H9 (cell line): ENCODE measurements at regions not wholly inside any gene's neighbourhood (a gene's known extent, or its start where the extent isn't known, plus 50 kb on each side); places are given as distances from the start of the nearest gene placed in this dataset.

Source experiments
- DNase-seq: peaks from one replicate; pipeline ENCODE4 v3.0.0-alpha.2; 2017
- H2AFZ ChIP-seq: one replicate; pipeline ENCODE4 v1.6.1; 2013; ENCODE audit warnings: mild to moderate bottlenecking, low read length, control low read depth, moderate library complexity
- H2AK5ac ChIP-seq: 2 replicates; pipeline ENCODE4 v1.6.1; 2013; ENCODE audit warnings: low read length, control low read depth, mixed read lengths; ENCODE audit not compliant: insufficient read length
- H2BK120ac ChIP-seq: one replicate; pipeline ENCODE4 v1.6.1; 2013; ENCODE audit warnings: low read depth, mild to moderate bottlenecking, low read length, control low read depth, inconsistent platforms; ENCODE audit not compliant: poor library complexity, severe bottlenecking
- H2BK12ac ChIP-seq: 2 replicates; pipeline ENCODE4 v1.6.1; 2013; ENCODE audit warnings: low read length, control low read depth, mixed read lengths, low read depth; ENCODE audit not compliant: insufficient read length
- H2BK15ac ChIP-seq: 2 replicates; pipeline ENCODE4 v1.6.1; 2013; ENCODE audit warnings: low read depth, low read length, control low read depth
- H2BK20ac ChIP-seq: one replicate; pipeline ENCODE4 v1.6.1; 2013; ENCODE audit warnings: low read depth, mild to moderate bottlenecking, low read length, control low read depth, inconsistent platforms; ENCODE audit not compliant: poor library complexity, severe bottlenecking
- H2BK5ac ChIP-seq: 2 replicates; pipeline ENCODE4 v1.6.1; 2013; ENCODE audit warnings: low read length, control low read depth, mixed read lengths; ENCODE audit not compliant: insufficient read length
- H3K14ac ChIP-seq: 2 replicates; pipeline ENCODE4 v1.6.1; 2013; ENCODE audit warnings: low read length, control low read depth; ENCODE audit not compliant: insufficient read depth
- H3K18ac ChIP-seq: 2 replicates; pipeline ENCODE4 v1.6.1; 2013; ENCODE audit warnings: low read depth, mild to moderate bottlenecking, mixed read lengths, low read length, control low read depth; ENCODE audit not compliant: insufficient read length
- H3K23ac ChIP-seq: 2 replicates; pipeline ENCODE4 v1.6.1; 2013; ENCODE audit warnings: low read length, control low read depth, mixed read lengths, low read depth; ENCODE audit not compliant: insufficient read length
- H3K23me2 ChIP-seq: 2 replicates; pipeline ENCODE4 v1.6.1; 2013; ENCODE audit warnings: low read depth, mild to moderate bottlenecking, mixed read lengths, low read length, control low read depth; ENCODE audit not compliant: insufficient read length, poor library complexity, severe bottlenecking
- H3K27ac ChIP-seq: 2 replicates; pipeline ENCODE4 v1.5.1; 2013; ENCODE audit warnings: low read length, control low read depth, mixed read lengths, low read depth; ENCODE audit not compliant: insufficient read length
- H3K27me3 ChIP-seq: 2 replicates; pipeline ENCODE4 v1.6.1; 2013; ENCODE audit warnings: low read length, control low read depth, inconsistent platforms; ENCODE audit not compliant: insufficient read depth
- H3K4ac ChIP-seq: 2 replicates; pipeline ENCODE4 v1.6.1; 2013; ENCODE audit warnings: low read depth, mild to moderate bottlenecking, control low read depth, inconsistent platforms, low read length, moderate library complexity
- H3K4me1 ChIP-seq: 2 replicates; pipeline ENCODE4 v1.6.1; 2013; ENCODE audit warnings: low read length, control low read depth, inconsistent platforms; ENCODE audit not compliant: insufficient read depth
- H3K4me2 ChIP-seq: 2 replicates; pipeline ENCODE4 v1.6.1; 2013; ENCODE audit warnings: low read length, control low read depth, mixed read lengths; ENCODE audit not compliant: insufficient read length, insufficient read depth
- H3K56ac ChIP-seq: 2 replicates; pipeline ENCODE4 v1.6.1; 2013; ENCODE audit warnings: low read depth, mild to moderate bottlenecking, mixed read lengths, low read length, control low read depth; ENCODE audit not compliant: insufficient read length
- H3K79me1 ChIP-seq: 2 replicates; pipeline ENCODE4 v1.6.1; 2013; ENCODE audit warnings: low read depth, mild to moderate bottlenecking, moderate library complexity, low read length, control low read depth, inconsistent platforms; ENCODE audit not compliant: insufficient read depth, poor library complexity, severe bottlenecking
- H3K79me2 ChIP-seq: 2 replicates; pipeline ENCODE4 v1.6.1; 2013; ENCODE audit warnings: low read length, control low read depth, inconsistent platforms; ENCODE audit not compliant: insufficient read depth
- H3K9ac ChIP-seq: 2 replicates; pipeline ENCODE4 v1.6.1; 2013; ENCODE audit warnings: low read length, control low read depth, mixed read lengths; ENCODE audit not compliant: insufficient read length; ENCODE audit errors: extremely low read depth
- H3K9me3 ChIP-seq: one replicate; pipeline ENCODE4 v1.6.1; 2013; ENCODE audit warnings: low read depth, low read length, inconsistent platforms; ENCODE audit not compliant: control insufficient read depth
- H3T11ph ChIP-seq: one replicate; pipeline ENCODE4 v1.6.1; 2013; ENCODE audit warnings: mild to moderate bottlenecking, low read length, control low read depth, inconsistent platforms
- H4K20me1 ChIP-seq: one replicate; pipeline ENCODE4 v1.6.1; 2013; ENCODE audit not compliant: control insufficient read depth, insufficient read length, insufficient read depth
- H4K5ac ChIP-seq: 2 replicates; pipeline ENCODE4 v1.6.1; 2013; ENCODE audit warnings: low read depth, mild to moderate bottlenecking, mixed read lengths, low read length, control low read depth; ENCODE audit not compliant: insufficient read length
- H4K8ac ChIP-seq: replicated peaks from 2 replicates; pipeline ENCODE4 v1.6.1; 2013; ENCODE audit warnings: low read length, control low read depth, mixed read lengths, low read depth; ENCODE audit not compliant: insufficient read length
- H4K91ac ChIP-seq: 2 replicates; pipeline ENCODE4 v1.6.1; 2013; ENCODE audit warnings: low read depth, mild to moderate bottlenecking, moderate library complexity, mixed read lengths, low read length, control low read depth; ENCODE audit not compliant: insufficient read length
- H3K27ac Mint-ChIP-seq, 3 experiments: 2 replicates in 2 of 3; 3 replicates in 1 of 3; pipeline ENCODE4 v1.8.0; 2020 to 2021; ENCODE audit warnings: mixed read lengths in 3 of 3, mild to moderate bottlenecking in 1 of 3, moderate library complexity in 1 of 3
- H3K27me3 Mint-ChIP-seq: 2 replicates; pipeline ENCODE4 v1.8.0; 2021; ENCODE audit warnings: low read depth, mild to moderate bottlenecking, moderate library complexity, mixed read lengths
- H3K36me3 Mint-ChIP-seq, 3 experiments: 2 replicates in 2 of 3; 3 replicates in 1 of 3; pipeline ENCODE4 v1.8.0; 2020 to 2021; ENCODE audit warnings: low read depth in 3 of 3, mixed read lengths in 3 of 3; ENCODE audit not compliant: insufficient read depth in 1 of 3
- H3K4me1 Mint-ChIP-seq, 2 experiments: 2 replicates each; pipeline ENCODE4 v1.8.0; 2020; ENCODE audit warnings: mixed read lengths in 2 of 2
- H3K4me3 Mint-ChIP-seq, 2 experiments: 2 replicates in 1 of 2; 3 replicates in 1 of 2; pipeline ENCODE4 v1.8.0; 2020 to 2021; ENCODE audit warnings: mild to moderate bottlenecking in 2 of 2, mixed read lengths in 2 of 2, moderate library complexity in 1 of 2
- H3K9me3 Mint-ChIP-seq, 2 experiments: 2 replicates in 1 of 2; 3 replicates in 1 of 2; pipeline ENCODE4 v1.8.0; 2020; ENCODE audit warnings: mild to moderate bottlenecking in 2 of 2, mixed read lengths in 2 of 2, moderate library complexity in 1 of 2
- WGBS: extraction: QIAGEN DNeasy Blood & Tissue Kit; methylation state at CpG from one replicate; pipeline ENCODE4 v1.1.7; 2013; ENCODE audit warnings: missing lambda C conversion rate, low lambda C conversion rate, mixed read lengths; ENCODE audit not compliant: insufficient read length; ENCODE audit errors: extremely low coverage; 5-methylcytosine and 5-hydroxymethylcytosine counted together
- TF ChIP-seq, protein P1 (sequence below): fragments of 200-600 bp; sonication (generic); conservative IDR thresholded peaks from 3 replicates; pipeline ENCODE4 v1.8.0; 2021; ENCODE audit warnings: antibody characterized with exemption, mild to moderate bottlenecking

DNA sequence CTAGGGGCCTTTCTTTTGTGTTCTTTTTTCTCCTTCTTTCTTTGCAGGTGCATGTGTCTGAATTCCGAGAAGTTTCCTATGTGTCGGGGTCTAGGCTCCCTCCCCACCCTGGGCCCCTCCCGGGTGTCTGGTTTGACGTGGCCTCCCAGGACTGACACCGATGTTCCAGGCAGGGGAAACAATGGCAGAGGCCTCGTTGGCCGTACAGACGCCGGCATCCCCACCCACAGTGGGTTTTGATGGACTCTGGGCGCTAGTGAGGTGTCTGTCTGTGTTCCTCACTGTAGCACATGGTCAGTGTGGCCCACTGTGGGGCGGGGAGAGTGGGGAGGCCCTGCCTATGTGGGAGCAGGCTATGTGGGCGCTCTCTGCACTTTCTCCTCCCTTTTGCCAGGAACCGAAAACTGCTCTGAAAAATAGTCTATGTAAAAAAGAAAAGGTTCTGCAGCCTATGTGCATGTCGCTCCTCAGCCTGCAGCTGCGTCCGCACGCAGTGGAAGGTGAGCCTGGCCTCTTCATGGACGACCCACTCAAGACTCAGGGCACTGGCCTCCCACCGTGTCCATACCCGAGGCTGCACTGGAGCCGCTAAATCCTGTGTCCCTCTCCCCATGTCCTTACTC, 90.9 kb upstream of the ASB18 start:
- H3K4me2 ChIP-seq, result no peak overlapping the region
- no peak overlapping the region for H2AK5ac ChIP-seq
- no peaks in the 10 kb centered on the region for H3K23me2 ChIP-seq
- peak overlapping the region in 1 of 3 experiments; percentile 15; a peak in 1 of 7 replicates for H3K27ac Mint-ChIP-seq
- no peak overlapping the region for H2BK5ac ChIP-seq
- no peak overlapping the region for H2BK12ac ChIP-seq
- no peak overlapping the region for H4K91ac ChIP-seq
- H3K79me1 ChIP-seq, result no peaks in the 10 kb centered on the region
- no peak overlapping the region for H2BK20ac ChIP-seq
- no peak overlapping the region for H3T11ph ChIP-seq
- H3K4me1 Mint-ChIP-seq, result peaks cover 6% of the 10 kb centered on the region in 2 experiments
- H3K4me3 Mint-ChIP-seq, result no peak overlapping the region
- no peak overlapping the region for H3K27ac ChIP-seq
- no peaks in the 10 kb centered on the region for H3K36me3 Mint-ChIP-seq
- no peak overlapping the region for H4K5ac ChIP-seq
- no peaks in the 10 kb centered on the region for H3K9me3 ChIP-seq
- H3K9me3 Mint-ChIP-seq, result no peaks in the 10 kb centered on the region
- H3K4me1 ChIP-seq, result no peaks in the 10 kb centered on the region
- H3K27me3 Mint-ChIP-seq, result no peaks in the 10 kb centered on the region
- H3K9ac ChIP-seq, result no peak overlapping the region
- peak; percentile 19 for DNase-seq
- no CpG with 5 or more reads among the region's 21 CpGs for WGBS
- no peak overlapping the region for H4K8ac ChIP-seq
- no peaks in the 10 kb centered on the region for H3K27me3 ChIP-seq
- H3K18ac ChIP-seq, result no peak overlapping the region
- no peak overlapping the region for H2BK120ac ChIP-seq
- H2BK15ac ChIP-seq, result no peak overlapping the region
- no peak overlapping the region for H2AFZ ChIP-seq
- TF ChIP-seq, protein P1, sequence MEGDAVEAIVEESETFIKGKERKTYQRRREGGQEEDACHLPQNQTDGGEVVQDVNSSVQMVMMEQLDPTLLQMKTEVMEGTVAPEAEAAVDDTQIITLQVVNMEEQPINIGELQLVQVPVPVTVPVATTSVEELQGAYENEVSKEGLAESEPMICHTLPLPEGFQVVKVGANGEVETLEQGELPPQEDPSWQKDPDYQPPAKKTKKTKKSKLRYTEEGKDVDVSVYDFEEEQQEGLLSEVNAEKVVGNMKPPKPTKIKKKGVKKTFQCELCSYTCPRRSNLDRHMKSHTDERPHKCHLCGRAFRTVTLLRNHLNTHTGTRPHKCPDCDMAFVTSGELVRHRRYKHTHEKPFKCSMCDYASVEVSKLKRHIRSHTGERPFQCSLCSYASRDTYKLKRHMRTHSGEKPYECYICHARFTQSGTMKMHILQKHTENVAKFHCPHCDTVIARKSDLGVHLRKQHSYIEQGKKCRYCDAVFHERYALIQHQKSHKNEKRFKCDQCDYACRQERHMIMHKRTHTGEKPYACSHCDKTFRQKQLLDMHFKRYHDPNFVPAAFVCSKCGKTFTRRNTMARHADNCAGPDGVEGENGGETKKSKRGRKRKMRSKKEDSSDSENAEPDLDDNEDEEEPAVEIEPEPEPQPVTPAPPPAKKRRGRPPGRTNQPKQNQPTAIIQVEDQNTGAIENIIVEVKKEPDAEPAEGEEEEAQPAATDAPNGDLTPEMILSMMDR, result no peak
- no peaks in the 10 kb centered on the region for H3K79me2 ChIP-seq
- H3K14ac ChIP-seq, result no peak overlapping the region
- no peak overlapping the region for H3K23ac ChIP-seq
- H3K56ac ChIP-seq, result no peak overlapping the region
- no peak overlapping the region for H3K4ac ChIP-seq
- H4K20me1 ChIP-seq, result no peaks in the 10 kb centered on the region
